ENCODE measurements at regions not wholly inside any gene's neighbourhood (a gene's known extent, or its start where the extent isn't known, plus 50 kb on each side); places are given as distances from the start of the nearest gene placed in this dataset.
"Not testable (repeated sequence)": the region's sequence is repeated elsewhere in the genome, so short reads cannot be mapped to it uniquely, and the experiment has no call there.

DNA sequence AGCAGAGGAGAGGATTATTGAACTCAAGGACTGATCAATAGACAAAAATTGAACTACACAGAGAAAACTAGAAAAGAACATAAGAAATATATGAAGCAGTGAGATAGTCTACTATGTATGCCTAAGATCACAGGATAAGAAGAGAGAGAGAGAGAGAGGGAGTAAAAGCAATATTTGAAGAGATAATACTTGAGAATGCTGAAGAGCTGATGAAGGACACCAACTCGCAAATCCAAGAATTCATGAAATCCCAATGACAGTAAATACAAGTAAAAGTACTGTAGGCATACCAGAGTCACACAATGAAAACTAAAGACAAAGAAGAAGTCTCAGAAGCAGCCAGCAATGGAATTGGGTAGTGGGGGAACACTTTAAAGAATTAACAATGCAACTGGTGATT is 260.1 kb upstream of the SPAG17 start:
- DNase-seq: no peak

DNA sequence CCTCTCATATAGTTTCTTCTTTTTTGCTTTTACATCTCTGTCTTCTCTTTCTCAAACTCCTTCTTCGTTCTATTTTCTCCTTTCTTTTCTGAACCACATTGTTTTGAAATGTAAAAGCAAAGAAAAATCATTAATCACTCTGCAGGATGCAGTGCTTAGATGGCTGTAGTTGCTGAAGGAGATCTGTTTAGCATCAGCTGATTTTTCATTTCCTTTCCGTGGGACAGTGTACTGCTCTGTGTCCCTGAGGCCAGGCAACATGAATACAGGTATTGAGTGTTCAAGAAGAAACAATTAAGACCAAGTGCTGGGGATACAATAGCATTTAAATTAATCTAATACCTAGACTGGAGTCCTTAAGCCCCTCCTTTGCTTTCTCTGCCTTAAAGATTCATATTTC is 257.2 kb upstream of the SPAG17 start:
- no peak for DNase-seq

DNA sequence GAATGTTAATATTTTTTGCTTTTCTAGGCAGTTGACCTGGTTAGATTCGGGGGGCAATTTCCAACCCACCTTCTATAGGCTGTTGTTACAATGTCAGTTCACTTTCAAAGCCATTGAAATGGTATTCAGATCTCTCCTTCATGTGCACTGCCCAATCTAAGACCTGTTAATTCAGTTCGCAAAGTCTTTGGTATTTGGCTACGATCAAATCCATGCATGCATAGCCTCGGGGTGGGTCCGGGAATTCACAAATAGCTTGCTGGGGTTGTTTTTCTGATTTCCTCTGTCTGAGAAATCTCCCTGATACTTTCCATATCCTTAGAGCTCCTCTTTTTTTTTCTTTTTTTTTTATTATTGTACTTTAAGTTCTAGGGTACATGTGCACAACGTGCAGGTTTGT is 252.6 kb upstream of the SPAG17 start:
- DNase-seq: no peak

DNA sequence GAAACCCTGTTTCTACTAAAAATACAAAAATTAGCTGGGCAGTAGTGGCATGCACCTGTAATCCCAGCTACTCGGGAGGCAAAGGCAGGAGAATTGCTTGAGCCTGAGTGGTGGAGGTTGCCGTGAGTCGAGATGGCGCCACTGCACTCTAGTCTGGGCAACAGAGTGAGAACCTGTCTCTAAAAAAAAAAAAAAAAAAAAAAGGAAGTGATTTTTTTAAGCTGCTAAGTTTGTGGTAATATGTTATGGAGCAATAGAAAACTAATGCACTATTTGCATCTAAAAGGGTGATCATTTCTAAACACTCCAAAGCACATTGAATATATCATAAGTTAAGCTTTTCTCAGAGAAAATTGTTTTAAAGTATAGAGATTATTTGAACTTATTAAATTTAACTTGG is 244.8 kb upstream of the SPAG17 start:
- DNase-seq: no peak

DNA sequence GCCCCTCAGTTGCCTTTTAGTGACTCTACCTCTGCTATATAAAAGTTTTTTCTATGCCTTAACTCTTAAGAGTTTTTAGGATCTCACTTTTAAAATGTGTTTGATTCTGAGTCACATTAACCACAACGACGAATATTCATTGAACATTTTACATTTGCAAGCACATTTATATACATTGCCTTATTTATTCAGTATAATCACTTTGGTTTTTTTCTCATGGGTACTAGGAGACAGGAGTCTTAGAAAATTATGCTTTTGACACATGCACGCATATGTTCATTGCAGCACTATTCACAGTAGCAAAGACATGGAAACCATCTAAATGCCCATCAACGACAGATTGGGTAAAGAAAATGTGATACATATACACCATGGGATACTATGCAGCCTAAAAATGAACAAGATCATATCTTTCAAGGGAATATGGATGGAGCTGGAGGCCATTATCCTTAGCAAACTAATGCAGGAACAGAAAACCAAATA is 236.9 kb upstream of the SPAG17 start:
- no peak for DNase-seq

DNA sequence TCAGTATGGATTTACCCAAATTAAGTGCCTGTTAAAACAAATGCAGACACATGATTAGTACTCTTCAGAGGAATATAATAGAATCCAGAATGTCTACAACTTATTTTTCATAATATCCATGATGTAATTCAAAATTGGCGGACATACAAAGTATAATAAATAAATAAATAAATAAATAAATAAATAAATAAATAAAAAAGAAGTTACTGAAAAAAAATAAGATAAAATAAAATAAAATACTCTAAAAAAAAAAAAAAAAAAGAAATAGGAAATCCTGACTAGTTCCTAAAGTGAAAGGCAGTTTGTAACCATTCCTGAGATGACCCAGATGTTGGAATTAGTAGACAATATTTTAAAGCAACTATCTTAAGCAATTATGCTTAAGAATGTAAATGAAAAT is 219.0 kb upstream of the SPAG17 start:
- DNase-seq: no peak

DNA sequence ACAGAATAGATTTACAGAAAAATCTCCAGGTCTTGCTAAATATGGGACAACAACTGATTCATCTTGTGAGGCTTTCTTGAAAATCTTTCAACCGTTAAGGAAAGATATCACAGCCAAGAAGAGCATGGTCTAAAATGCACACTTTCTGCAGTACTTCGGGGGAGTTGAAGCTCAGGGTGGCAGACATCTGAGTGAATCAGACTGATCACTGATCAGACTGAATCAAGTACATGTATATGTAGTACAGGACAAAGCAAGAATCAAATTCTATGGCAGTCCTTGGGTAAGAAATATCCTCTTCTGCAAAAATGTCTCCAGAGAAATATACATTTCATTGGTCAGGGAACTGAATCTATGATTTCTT is 212.4 kb upstream of the SPAG17 start:
- no peak for DNase-seq

DNA sequence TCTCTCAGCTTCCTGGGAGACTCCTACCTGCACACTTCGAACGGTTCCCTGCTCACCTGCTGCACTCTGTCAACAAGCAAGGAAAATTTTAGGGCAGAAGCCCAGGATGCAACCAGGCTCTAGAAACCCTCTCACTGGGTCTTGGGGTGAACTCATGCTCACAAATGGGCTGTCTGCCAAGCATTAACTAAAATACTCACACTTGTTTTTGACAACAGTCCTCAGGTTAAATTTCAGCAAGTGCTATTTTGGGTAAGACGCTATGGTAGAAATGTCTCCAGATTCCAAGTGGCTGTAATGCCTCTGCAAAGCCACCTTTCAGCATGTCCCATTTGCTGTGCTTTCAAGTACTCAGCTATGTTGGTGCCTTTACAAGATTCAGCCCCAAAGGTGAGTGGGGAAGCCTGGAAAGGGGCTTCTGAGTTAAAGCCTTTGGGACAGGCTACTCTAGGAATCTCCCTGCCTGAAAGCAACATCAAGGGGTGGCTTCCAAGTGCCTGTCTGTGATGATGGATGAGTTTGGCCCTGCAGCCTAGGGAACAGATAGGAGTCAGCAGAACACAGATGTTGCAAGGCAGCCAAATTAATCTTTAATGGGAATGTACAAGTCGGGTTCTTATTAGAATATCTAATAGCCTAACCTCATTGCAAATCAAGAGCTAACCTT is 211.9 kb upstream of the SPAG17 start:
- DNase-seq: no peak

DNA sequence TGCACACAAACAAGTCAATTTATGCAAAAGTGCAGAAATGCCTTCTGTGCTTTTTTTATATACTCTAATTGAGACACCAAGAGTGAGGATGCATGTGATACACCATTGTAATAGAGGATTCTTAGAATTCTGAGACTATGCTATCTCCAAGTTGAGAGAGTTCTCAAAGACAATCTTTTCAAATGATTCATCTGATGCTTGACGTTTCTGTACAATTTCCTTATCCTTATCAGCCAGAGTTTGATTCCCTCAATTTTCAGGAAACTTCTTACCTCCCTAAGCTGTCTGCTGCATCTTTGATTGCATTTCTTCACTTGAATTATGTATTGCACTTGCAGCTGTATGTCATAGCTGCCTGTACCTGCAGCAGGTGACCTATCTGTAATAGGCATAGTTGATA is 211.3 kb upstream of the SPAG17 start:
- DNase-seq: no peak

DNA sequence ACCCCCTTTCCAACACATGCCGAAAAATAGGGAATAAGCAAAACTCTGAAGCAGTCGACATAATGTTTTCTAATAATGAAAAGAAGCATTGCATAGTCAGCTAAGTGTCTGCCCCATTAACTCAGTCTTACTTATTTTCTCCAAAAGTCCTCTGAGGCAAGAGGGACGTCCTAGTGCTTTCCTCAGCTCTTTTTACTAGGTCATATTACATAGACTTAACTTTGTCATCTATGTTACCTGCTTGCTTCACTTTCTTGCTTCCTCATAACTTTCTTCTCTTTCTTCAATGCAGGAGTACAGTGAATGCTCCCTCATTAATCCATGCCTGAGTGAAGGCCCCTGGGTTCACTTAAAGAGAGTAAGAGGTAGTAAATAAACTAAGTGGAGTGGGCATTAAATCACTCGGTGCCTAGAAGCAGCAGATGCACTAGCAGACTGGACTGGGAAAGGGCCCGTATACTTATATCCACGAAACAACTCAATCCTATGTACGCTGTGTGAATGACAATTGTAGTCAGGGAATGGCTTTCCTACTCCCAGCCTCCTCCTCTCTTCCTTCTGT is 210.5 kb upstream of the SPAG17 start:
- DNase-seq: no peak

DNA sequence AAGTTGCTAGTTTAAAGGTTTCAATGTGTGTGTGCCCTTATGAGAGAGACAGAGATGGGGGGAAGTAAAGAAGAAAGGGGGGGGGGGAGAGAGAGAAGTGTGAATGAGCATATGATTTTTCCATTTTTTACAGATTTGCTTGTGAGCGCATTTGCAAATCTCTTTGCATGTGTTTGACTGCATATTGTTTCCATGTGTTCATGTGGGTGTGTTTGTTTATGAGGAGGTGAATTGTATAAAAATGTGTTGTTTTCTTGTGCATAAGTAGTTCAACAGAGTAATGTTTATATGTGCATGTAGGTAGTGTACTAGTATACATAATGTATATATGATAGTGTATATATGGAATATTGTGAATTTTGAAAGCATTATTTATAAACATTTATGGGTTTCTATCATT is 205.9 kb upstream of the SPAG17 start:
- DNase-seq: no peak

DNA sequence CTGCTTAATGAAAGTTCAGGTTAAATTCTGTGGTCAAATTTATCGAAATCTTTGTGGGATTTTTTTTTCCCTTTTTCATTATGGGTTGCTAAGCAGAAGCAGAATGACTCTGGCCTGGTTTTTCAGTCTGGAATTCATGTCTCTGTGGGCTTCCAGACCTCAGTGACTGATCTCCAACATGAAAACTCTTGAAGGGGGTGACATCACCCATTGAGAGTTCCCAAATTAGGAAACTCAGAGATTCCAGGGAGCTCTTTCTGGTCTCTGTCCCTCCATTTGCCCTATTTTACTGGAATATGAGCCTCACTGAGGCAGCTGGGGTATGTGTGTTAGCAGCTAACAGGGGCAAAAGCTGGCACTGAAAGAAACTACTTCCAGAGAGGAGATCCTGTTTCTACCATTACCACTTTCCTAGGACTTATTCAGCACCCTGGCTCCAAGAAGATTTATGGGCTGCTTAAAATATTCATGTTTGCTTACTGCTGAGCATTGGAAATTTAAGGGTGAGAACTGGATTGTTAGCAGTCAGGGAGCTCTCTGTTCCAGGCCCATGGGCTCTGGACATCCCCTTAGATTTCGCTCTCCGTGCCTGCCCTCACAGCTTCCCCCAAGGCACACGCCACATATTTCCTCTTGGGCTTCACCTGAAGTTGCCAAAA is 203.4 kb upstream of the SPAG17 start:
- no peak for DNase-seq

DNA sequence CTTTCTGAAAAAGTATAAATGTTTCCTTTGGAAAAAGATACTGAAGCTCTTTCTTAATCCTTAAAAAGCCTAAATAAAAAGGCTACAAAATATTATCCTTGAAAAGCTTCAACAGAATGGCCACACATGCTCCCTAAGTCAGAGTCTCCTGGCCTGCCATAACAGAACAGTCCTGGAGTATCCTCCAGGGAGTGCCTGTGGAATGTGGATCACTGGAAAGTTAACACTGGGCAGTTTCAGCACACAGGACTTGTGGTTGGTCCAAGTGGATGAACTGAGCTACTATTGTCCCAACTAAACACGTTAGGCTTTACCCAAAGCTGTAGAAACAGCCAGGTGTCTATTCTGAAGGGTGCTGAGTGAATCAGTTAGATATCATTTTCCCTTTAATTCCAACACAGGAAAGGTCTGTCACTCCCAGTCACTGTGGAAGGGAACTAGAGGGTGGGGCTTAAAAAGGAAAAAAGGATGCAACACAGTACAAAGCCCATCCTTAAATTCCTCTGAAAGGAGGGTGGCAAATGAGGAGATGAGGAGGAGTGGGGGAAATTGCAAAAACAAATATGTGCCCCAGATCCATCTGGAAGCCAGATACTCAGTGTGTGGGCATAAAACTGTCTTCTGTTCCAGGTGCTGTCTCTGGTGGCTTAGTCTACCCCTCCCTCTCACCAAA is 196.3 kb upstream of the SPAG17 start:
- no peak for DNase-seq

DNA sequence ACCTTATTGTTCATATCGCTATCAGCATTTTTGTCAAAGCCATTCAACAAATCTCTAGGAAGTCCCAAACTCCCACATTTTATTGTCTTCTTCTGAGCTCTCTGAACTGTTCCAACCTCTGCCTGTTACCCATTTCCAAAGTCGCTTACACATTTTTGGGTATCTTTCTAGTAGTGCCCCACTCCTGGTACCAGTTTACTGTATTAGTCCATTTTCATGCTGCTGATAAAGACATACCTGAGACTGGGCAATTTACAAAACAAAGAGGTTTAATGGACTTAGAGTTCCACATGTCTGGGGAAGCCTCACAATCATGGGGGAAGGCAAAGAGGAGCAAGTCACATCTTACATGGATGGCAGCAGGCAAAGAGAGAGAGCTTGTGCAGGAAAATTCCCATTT is 192.2 kb upstream of the SPAG17 start:
- not testable (repeated sequence) for DNase-seq

DNA sequence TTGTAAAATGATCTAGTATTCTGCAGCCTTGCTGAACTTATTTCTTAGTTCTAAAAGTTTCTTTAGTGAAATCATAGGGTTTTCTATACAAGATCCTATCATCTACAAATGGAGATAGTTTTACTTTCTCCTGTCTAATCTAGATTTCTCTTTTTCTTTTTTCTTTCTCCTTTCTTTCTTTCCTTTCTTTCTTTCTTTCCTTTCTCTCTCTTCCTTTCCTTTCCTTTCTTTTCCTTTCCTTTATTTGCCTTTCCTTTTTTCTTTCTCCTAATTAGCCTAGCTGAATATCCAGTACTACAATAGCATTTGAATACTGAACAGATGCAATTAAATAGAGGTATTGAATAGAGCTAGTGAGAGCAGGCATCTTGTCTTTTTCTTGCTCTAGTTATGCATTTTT is 186.6 kb upstream of the SPAG17 start:
- DNase-seq: no peak

DNA sequence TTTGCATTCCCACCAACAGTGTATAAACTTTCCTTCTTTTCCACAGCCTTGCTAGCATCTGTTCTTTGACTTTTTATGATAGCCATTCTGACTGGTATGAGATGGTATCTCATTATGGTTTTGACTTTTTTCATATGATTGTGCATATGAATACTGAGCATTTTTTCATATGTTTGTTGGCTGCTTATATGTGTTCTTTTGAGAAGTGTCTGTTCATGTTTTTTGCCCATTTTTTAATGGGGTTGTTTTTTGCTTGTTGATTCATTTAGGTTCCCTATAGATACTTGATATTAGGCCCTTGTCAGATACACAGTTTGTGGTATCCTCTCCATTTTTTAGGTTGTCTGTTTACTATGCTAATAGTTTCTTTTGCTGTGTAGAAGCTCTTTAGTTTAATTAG is 185.8 kb upstream of the SPAG17 start:
- no peak for DNase-seq

DNA sequence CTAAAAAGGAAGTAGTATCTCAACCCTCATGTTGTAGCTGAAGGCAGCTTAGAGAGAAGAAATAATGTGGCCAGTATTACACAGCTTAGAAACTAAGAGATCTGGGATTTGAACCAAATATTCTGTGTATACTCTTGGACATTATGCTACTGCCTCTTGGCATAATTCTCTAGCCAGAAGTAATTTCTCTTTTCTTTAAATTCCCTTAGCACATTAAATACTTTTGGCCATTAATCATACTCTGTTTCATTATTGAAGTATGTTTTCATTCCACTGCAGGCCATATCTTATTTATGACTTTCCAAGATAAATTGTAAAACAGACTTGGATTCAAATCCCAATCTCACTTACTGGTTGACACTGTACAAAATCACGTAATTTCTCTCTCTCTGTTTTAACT is 181.3 kb upstream of the SPAG17 start:
- DNase-seq: no peak

DNA sequence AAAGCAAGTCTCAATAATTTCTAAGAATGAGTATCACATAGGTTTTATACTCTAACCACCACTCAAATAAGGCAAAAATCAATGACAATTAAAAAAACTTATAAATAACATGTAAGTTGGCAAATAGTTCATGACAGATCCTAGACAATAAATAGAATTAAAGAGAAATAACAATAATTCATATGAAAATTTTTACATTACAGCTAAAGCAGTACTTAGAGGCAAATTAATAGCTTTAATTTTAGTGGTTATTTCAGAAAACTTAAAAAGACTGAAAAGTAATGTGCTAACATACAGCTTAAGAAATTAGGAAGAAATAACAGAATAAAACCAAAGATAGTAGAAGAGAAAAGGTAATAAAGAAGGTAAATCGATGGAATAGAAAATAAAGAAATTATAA is 179.9 kb upstream of the SPAG17 start:
- DNase-seq: no peak

DNA sequence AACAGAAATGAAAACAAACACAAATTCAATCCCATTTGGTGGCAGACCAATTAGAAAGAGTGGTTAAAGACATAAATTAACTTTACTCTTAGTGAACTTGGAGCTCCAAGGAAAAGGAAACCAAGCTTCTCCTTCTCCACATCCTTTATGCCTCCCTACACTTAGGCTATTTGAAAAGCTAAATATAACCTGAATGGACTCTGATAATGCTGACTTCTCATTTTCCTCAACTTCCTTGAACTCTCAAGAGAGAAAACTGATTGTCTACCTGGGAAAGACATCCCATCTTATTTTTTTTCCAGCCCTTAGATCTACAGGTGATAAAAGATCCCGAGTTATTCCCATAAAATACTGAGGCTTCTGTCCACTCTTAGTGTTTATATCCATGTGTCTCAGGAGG is 178.4 kb upstream of the SPAG17 start:
- DNase-seq: no peak

DNA sequence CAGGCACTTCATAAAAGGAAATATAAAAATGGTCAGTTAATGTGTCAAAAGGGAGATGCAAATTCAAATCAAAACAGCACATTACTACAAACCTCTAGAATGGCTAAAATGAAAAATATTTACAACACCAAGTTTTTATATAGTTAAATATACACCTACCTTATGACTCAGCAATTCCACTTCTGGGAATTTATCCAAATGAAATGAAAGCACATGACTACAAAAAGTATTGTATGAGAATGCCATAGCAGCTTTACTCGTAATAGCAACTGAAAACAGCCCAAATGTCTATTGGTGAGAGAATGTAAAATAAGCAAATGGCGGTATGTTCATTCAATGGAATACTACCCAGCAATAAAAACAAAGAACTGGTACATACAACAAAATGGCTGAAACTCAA is 175.8 kb upstream of the SPAG17 start:
- DNase-seq: no peak

DNA sequence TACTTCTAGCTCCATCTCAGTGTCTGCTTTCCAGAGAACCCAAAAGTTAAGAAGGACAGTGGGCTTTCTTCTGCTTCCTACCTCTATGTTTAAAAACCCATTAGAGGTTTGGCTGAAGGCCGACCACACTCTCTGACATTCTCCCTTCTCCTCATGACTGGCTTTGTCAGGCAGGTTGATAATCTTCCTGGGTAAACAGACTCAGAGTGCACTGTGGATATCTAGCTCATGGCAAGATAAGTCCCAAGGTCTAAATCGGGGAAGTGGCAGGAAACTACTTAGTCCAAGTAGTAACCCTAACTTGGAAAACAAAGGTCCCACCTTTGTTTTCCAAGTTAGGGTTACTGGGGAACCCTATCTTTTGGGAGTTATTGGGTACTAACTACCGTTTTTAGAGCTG is 161.9 kb upstream of the SPAG17 start:
- DNase-seq: no peak

DNA sequence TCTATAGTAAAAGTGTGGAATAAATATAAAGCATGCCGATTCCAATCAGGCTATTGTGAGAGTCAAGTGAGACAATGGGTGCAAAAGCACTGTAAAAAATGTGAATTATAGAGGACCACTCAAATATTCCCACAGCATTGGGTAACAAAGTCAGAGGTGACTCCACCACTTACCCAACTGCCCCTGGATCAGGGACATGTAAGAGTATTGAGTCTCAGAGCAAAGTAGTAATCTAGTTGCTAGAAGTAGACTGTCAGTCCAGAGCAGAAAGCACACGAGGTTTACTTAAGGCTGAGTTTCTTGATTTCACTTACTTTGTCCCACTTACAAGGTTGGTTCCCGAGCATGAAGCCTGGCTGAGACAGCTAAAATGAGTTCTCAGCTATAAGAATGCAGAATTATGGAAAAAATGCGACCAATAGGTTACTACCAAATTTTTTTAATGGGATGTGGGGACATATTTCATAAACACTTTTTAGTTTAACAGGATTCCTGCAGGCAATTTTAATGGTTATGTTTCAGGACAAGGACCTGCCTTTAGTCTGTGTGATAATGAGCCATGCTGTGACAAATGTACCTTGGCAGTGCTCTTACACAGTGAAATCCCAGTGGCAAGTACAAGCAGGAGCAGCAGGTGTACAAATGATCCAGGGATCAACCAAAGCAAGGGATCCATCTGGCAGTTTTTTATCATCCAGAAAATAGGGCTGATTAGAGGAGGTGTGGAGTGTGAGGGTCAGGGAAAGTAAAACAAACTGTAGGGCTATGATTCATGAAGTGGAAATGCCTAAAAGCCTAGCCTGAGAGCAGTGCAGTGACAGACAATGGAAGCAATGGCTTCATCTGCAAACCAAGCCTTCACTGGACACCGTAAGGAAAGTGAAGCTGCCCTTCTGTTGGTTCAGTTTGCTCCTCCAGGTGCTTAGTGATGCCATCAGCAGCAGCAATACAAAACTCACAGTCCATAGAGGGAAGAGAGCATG is 156.2 kb upstream of the SPAG17 start:
- DNase-seq: no peak

Data from right forelimb (tissue), 1 donor.